SK-N-SH (cell line): ENCODE measurements at regions not wholly inside any gene's neighbourhood (a gene's known extent, or its start where the extent isn't known, plus 50 kb on each side); places are given as distances from the start of the nearest gene placed in this dataset.

Source experiments
- CTCF ChIA-PET: fragments of 300-600, 350-600 bp; formaldehyde crosslinking; extraction: SDS; loops from one replicate; lab custom pipeline; 2021; lab: Yijun Ruan, JAX
- POLR2A ChIA-PET: fragments of 350-600 bp; sonication (Branson Sonifier 250); formaldehyde crosslinking; extraction: SDS; loops from one replicate; lab custom pipeline; 2020; ENCODE audit warnings: antibody characterized with exemption, inconsistent platforms; lab: Yijun Ruan, JAX
- DNase-seq: peaks from one replicate; pipeline ENCODE4 v3.0.0; 2012
- H2AFZ ChIP-seq: fragments of 200-600 bp; sonication (generic); 2 replicates; pipeline ENCODE4 v1.8.1; 2016; ENCODE audit warnings: antibody characterized with exemption, mild to moderate bottlenecking, low read depth
- H3F3A ChIP-seq: fragments of 200-600 bp; sonication (generic); replicated peaks from 2 replicates; pipeline ENCODE3; 2016; ENCODE audit warnings: antibody characterized with exemption, mild to moderate bottlenecking; ENCODE audit not compliant: insufficient read depth
- H3K27ac ChIP-seq, 2 experiments: fragments of 200-500 bp in 1 of 2; fragments of 200-600 bp in 1 of 2; sonication (Bioruptor generic) in 1 of 2; sonication (generic), shearing (Covaris generic) in 1 of 2; 2 replicates each; pipeline versions ENCODE4 v1.5.1 to v1.6.1; 2014 to 2016; ENCODE audit warnings: low read depth in 2 of 2, inconsistent platforms in 1 of 2, low read length in 1 of 2, mild to moderate bottlenecking in 1 of 2, mixed read lengths in 1 of 2
- H3K27me3 ChIP-seq: fragments of 200-600 bp; sonication (generic), shearing (Covaris generic); 2 replicates; pipeline ENCODE4 v1.6.1; 2016; ENCODE audit warnings: mixed run types; ENCODE audit not compliant: insufficient read depth
- H3K36me3 ChIP-seq, 2 experiments: fragments of 200-500 bp in 1 of 2; fragments of 200-600 bp in 1 of 2; sonication (Bioruptor generic) in 1 of 2; sonication (generic) in 1 of 2; replicated peaks in 1 of 2; 2 replicates each; pipeline versions ENCODE3 to v1.5.1; 2014 to 2016; ENCODE audit warnings: low read length in 1 of 2, mild to moderate bottlenecking in 1 of 2; ENCODE audit not compliant: insufficient read depth in 2 of 2, control insufficient read depth in 1 of 2
- H3K4me1 ChIP-seq, 2 experiments: fragments of 200-500 bp in 1 of 2; fragments of 200-600 bp in 1 of 2; sonication (Bioruptor generic) in 1 of 2; sonication (generic), shearing (Covaris generic) in 1 of 2; 2 replicates each; pipeline versions ENCODE4 v1.5.1 to v1.6.1; 2014 to 2016; ENCODE audit warnings: low read depth in 1 of 2, low read length in 1 of 2, mixed run types in 1 of 2; ENCODE audit not compliant: insufficient read depth in 2 of 2, control insufficient read depth in 1 of 2
- H3K4me2 ChIP-seq: fragments of 200-600 bp; sonication (generic), shearing (Covaris generic); 2 replicates; pipeline ENCODE4 v1.6.1; 2017; ENCODE audit warnings: mixed run types
- H3K4me3 ChIP-seq, 2 experiments: fragments of 200-500 bp in 1 of 2; fragments of 200-600 bp in 1 of 2; sonication (Bioruptor generic) in 1 of 2; sonication (generic), shearing (Covaris generic) in 1 of 2; 2 replicates each; pipeline versions ENCODE4 v1.5.1 to v1.8.1; 2014 to 2016; ENCODE audit warnings: low read depth in 2 of 2, inconsistent platforms in 1 of 2, low read length in 1 of 2, mild to moderate bottlenecking in 1 of 2, mixed read lengths in 1 of 2, moderate library complexity in 1 of 2
- H3K79me2 ChIP-seq: fragments of 200-600 bp; sonication (generic); 2 replicates; pipeline ENCODE4 v1.8.1; 2017; ENCODE audit warnings: mild to moderate bottlenecking; ENCODE audit not compliant: insufficient read depth
- H3K9ac ChIP-seq: fragments of 200-600 bp; sonication (generic); 2 replicates; pipeline ENCODE4 v1.6.1; 2017; ENCODE audit warnings: mixed run types
- H3K9me2 ChIP-seq: fragments of 200-600 bp; sonication (generic); 2 replicates; pipeline ENCODE4 v1.6.1; 2017; ENCODE audit warnings: mixed run types
- H3K9me3 ChIP-seq: fragments of 200-600 bp; sonication (generic); 2 replicates; pipeline ENCODE4 v1.6.1; 2017; ENCODE audit warnings: mixed run types, mild to moderate bottlenecking, moderate library complexity
- H4K20me1 ChIP-seq: fragments of 200-600 bp; sonication (generic); 2 replicates; pipeline ENCODE4 v1.6.1; 2017; ENCODE audit warnings: mild to moderate bottlenecking, mixed run types; ENCODE audit not compliant: insufficient read depth
- FOSL2 ChIP-seq: IDR thresholded peaks from 2 replicates; pipeline ENCODE4 v1.4.0; 2012; ENCODE audit warnings: low read depth, mild to moderate bottlenecking, moderate library complexity, borderline replicate concordance
- FOXJ3 ChIP-seq: sonication (generic); formaldehyde crosslinking; IDR thresholded peaks from 2 replicates; pipeline ENCODE4 v1.5.1; 2020; ENCODE audit warnings: mild to moderate bottlenecking, missing genetic modification reagents
- GABPA ChIP-seq: IDR thresholded peaks from 2 replicates; pipeline ENCODE4 v1.4.0; 2012; ENCODE audit warnings: low read depth, mild to moderate bottlenecking
- GATA2 ChIP-seq: sonication (generic); formaldehyde crosslinking; IDR thresholded peaks from 2 replicates; pipeline ENCODE4 v1.5.0; 2020; ENCODE audit warnings: mild to moderate bottlenecking, missing genetic modification reagents
- MAX ChIP-seq: IDR thresholded peaks from 2 replicates; pipeline ENCODE4 v1.4.0; 2012; ENCODE audit warnings: low read depth
- NFIC ChIP-seq: IDR thresholded peaks from 2 replicates; pipeline ENCODE4 v1.4.0; 2012; ENCODE audit warnings: borderline replicate concordance
- NRF1 ChIP-seq: IDR thresholded peaks from 2 replicates; pipeline ENCODE4 v1.6.1; 2012; ENCODE audit warnings: low read depth, mild to moderate bottlenecking, low read length
- PBX3 ChIP-seq: IDR thresholded peaks from 2 replicates; pipeline ENCODE4; 2012
- RAD21 ChIP-seq: IDR thresholded peaks from 2 replicates; pipeline ENCODE4 v1.6.1; 2012; ENCODE audit warnings: mild to moderate bottlenecking, low read length
- RFX5 ChIP-seq: IDR thresholded peaks from 2 replicates; pipeline ENCODE4 v1.6.1; 2012; ENCODE audit warnings: mild to moderate bottlenecking, improper control_type of control experiment, low read length
- RXRA ChIP-seq: IDR thresholded peaks from 2 replicates; pipeline ENCODE4 v1.4.0; 2012; ENCODE audit warnings: low read depth, mild to moderate bottlenecking, borderline replicate concordance
- SIN3A ChIP-seq: IDR thresholded peaks from 2 replicates; pipeline ENCODE4 v1.6.1; 2012; ENCODE audit warnings: low read depth, mild to moderate bottlenecking, low read length, moderate library complexity, borderline replicate concordance
- SMC3 ChIP-seq: IDR thresholded peaks from 2 replicates; pipeline ENCODE4 v1.6.1; 2012; ENCODE audit warnings: low read depth, low read length, improper control_type of control experiment
- TEAD4 ChIP-seq: IDR thresholded peaks from 2 replicates; pipeline ENCODE4 v1.4.0; 2012; ENCODE audit warnings: mild to moderate bottlenecking, borderline replicate concordance; ENCODE audit not compliant: insufficient read depth
- YY1 ChIP-seq: IDR thresholded peaks from 2 replicates; pipeline ENCODE4 v1.4.0; 2012; ENCODE audit warnings: low read depth, mild to moderate bottlenecking
- WGBS: methylation state at CpG from one replicate; pipeline ENCODE4 v1.1.6; 2017; ENCODE audit warnings: low lambda C conversion rate; 5-methylcytosine and 5-hydroxymethylcytosine counted together
- TF ChIP-seq, protein P1 (sequence below): fragments of 150-350 bp; IDR thresholded peaks from 2 replicates; pipeline ENCODE4 v1.6.1; 2017; ENCODE audit warnings: antibody characterized with exemption, low read length, low read depth, borderline replicate concordance
- TF ChIP-seq, protein P2 (sequence below): IDR thresholded peaks from 2 replicates; pipeline ENCODE4 v1.4.0; 2012; ENCODE audit warnings: low read depth, borderline replicate concordance

DNA sequence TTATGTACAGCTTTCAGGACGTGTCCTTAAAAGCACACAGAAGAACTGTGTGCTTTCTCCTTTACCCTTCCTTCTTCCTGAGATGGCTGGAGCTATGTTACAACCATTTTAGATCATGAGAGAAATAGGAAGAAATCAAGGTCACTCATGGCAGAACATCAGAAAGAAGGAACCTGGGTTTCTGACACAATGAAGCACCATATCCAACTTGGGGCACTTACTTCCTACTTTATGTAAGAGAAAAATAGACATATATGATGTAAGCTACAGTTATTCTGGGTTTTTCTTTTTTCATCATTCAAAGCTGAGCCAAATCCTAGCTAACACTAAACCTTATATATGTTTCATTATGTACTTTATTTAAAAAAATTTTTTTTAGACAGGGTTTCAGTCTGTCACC, 79.5 kb downstream of the FAM161A start:
- 28% methylated on average over 1 of the region's 1 CpG for WGBS

GRCh38 chr2:61771904-61772845, 81.7 kb downstream of the FAM161A start:
- ChIA-PET CTCF (interaction anchor here (0.8 kb wide), 1 partner anchor 470 kb away, joined by 3 read pairs; no protein-coding TSS in a partner anchor), POLR2A (interaction anchor here (1.4 kb wide), 1 partner anchor 8 kb away, joined by 3 read pairs; no protein-coding TSS in a partner anchor)
- Histone ChIP-seq H3K4me2 (no peak overlapping the region), H3K27me3 (no peaks in the 10 kb centered on the region), H3K4me1 (no peaks in the 10 kb centered on the region), H3K4me3 (no peak overlapping the region), H4K20me1 (no peaks in the 10 kb centered on the region), H3K79me2 (no peaks in the 10 kb centered on the region), H3K9me2 (no peaks in the 10 kb centered on the region), H3K9me3 (no peaks in the 10 kb centered on the region)
- 75% methylated on average over 7 of the region's 7 CpGs for WGBS
- TF ChIP-seq GABPA (no peak), FOXJ3 (no peak), NRF1 (no peak), NFIC (no peak), RAD21 (no peak), RXRA (no peak), YY1 (no peak), SIN3A (no peak), MAX (no peak), TEAD4 (no peak)
- TF ChIP-seq, protein P1, sequence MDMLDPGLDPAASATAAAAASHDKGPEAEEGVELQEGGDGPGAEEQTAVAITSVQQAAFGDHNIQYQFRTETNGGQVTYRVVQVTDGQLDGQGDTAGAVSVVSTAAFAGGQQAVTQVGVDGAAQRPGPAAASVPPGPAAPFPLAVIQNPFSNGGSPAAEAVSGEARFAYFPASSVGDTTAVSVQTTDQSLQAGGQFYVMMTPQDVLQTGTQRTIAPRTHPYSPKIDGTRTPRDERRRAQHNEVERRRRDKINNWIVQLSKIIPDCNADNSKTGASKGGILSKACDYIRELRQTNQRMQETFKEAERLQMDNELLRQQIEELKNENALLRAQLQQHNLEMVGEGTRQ: no peak
- TF ChIP-seq, all 33 proteins: peak for 0
- Histone ChIP-seq H3K27ac (no peak overlapping the region), H3F3A (no peaks in the 10 kb centered on the region), H3K36me3 (no peaks in the 10 kb centered on the region), H3K9ac (no peak overlapping the region), H2AFZ (no peak overlapping the region)
- no peak for DNase-seq

More for the DNA sequence above, 79.5 kb downstream of the FAM161A start:
- Histone ChIP-seq H3F3A (no peaks in the 10 kb centered on the region), H4K20me1 (no peaks in the 10 kb centered on the region), H3K9ac (no peak overlapping the region), H3K4me3 (no peak overlapping the region), H3K79me2 (no peaks in the 10 kb centered on the region), H3K9me3 (no peaks in the 10 kb centered on the region), H3K27ac (no peak overlapping the region), H2AFZ (no peak overlapping the region), H3K9me2 (no peaks in the 10 kb centered on the region), H3K4me1 (no peaks in the 10 kb centered on the region), H3K36me3 (no peaks in the 10 kb centered on the region), H3K27me3 (no peaks in the 10 kb centered on the region), H3K4me2 (no peak overlapping the region)
- ChIA-PET CTCF (no interaction called here), POLR2A (no interaction called here)
- DNase-seq: no peak
- TF ChIP-seq SMC3 (no peak), GATA2 (CRISPR knock-in tag) (no peak), NFIC (no peak), PBX3 (no peak), RFX5 (no peak), GABPA (no peak), FOXJ3 (no peak), MAX (no peak), FOSL2 (no peak)
- TF ChIP-seq, protein P2, sequence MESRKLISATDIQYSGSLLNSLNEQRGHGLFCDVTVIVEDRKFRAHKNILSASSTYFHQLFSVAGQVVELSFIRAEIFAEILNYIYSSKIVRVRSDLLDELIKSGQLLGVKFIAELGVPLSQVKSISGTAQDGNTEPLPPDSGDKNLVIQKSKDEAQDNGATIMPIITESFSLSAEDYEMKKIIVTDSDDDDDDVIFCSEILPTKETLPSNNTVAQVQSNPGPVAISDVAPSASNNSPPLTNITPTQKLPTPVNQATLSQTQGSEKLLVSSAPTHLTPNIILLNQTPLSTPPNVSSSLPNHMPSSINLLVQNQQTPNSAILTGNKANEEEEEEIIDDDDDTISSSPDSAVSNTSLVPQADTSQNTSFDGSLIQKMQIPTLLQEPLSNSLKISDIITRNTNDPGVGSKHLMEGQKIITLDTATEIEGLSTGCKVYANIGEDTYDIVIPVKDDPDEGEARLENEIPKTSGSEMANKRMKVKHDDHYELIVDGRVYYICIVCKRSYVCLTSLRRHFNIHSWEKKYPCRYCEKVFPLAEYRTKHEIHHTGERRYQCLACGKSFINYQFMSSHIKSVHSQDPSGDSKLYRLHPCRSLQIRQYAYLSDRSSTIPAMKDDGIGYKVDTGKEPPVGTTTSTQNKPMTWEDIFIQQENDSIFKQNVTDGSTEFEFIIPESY: no peak
